NCI-H2196 (cell line): ENCODE measurements at regions not wholly inside any gene's neighbourhood (a gene's known extent, or its start where the extent isn't known, plus 50 kb on each side); places are given as distances from the start of the nearest gene placed in this dataset.
"Not testable (repeated sequence)": the region's sequence is repeated elsewhere in the genome, so short reads cannot be mapped to it uniquely, and the experiment has no call there.

Experiments used
- DNase-seq: peaks from one replicate; lab custom pipeline; 2025; ENCODE audit not compliant: unreplicated experiment; lab: John Stamatoyannopoulos, UW

GRCh38 chr14:44453433-44454171 is 53.5 kb downstream of the FSCB start:
- DNase-seq = peak; percentile 69

GRCh38 chr14:44450232-44450631 is 56.9 kb downstream of the FSCB start:
- not testable (repeated sequence) for DNase-seq

- DNase-seq = no peak
Observed at GRCh38 chr14:44449680-44450079, 57.4 kb downstream of the FSCB start.

- DNase-seq = no peak
Observed at GRCh38 chr14:44448951-44449358, 58.1 kb downstream of the FSCB start.

- no peak for DNase-seq
Observed at GRCh38 chr14:44446965-44447364, 60.1 kb downstream of the FSCB start.

GRCh38 chr14:44444454-44444853 is 62.6 kb downstream of the FSCB start:
- no peak for DNase-seq

GRCh38 chr14:44438936-44439335 is 68.1 kb downstream of the FSCB start:
- DNase-seq = no peak

GRCh38 chr14:44438221-44438620 is 68.9 kb downstream of the FSCB start:
- no peak for DNase-seq

- no peak for DNase-seq
Observed at GRCh38 chr14:44436458-44436857, 70.6 kb downstream of the FSCB start.

GRCh38 chr14:44428231-44428945 is 78.7 kb downstream of the FSCB start:
- DNase-seq = no peak

- no peak for DNase-seq
Observed at GRCh38 chr14:44422699-44423098, 84.4 kb downstream of the FSCB start.

GRCh38 chr14:44420226-44420625 is 86.9 kb downstream of the FSCB start:
- no peak for DNase-seq

- no peak for DNase-seq
Observed at GRCh38 chr14:44418856-44419255, 88.2 kb downstream of the FSCB start.

- no peak for DNase-seq
Observed at GRCh38 chr14:44417809-44418208, 89.3 kb downstream of the FSCB start.

- no peak for DNase-seq
Observed at GRCh38 chr14:44414646-44415045, 92.4 kb downstream of the FSCB start.

GRCh38 chr14:44412858-44413569 is 94.1 kb downstream of the FSCB start:
- no peak for DNase-seq

- DNase-seq = no peak
Observed at GRCh38 chr14:44405011-44405486, 102.0 kb downstream of the FSCB start.

GRCh38 chr14:44404599-44404998 is 102.5 kb downstream of the FSCB start:
- DNase-seq = no peak

GRCh38 chr14:44404036-44404435 is 103.0 kb downstream of the FSCB start:
- DNase-seq = no peak

GRCh38 chr14:44403193-44403592 is 103.9 kb downstream of the FSCB start:
- DNase-seq = no peak

GRCh38 chr14:44396226-44396625 is 110.9 kb downstream of the FSCB start:
- DNase-seq = no peak

- DNase-seq = no peak
Observed at GRCh38 chr14:44392984-44393383, 114.1 kb downstream of the FSCB start.
